Heart left ventricle (tissue), 13 donors: ENCODE measurements at regions not wholly inside any gene's neighbourhood (a gene's known extent, or its start where the extent isn't known, plus 50 kb on each side); places are given as distances from the start of the nearest gene placed in this dataset.

Source experiments
- POLR2A ChIP-seq, 2 donors: fragments of 450-650 bp; IDR thresholded peaks; one replicate each; pipeline ENCODE4 v1.6.1; 2017; ENCODE audit warnings: antibody characterized with exemption in 2 of 2, mild to moderate bottlenecking in 2 of 2, moderate library complexity in 2 of 2
- TF ChIP-seq, protein P1 (sequence below), 12 donors: fragments of 200-600 bp; sonication (generic) in 4 of 12; IDR thresholded peaks; one replicate each; pipeline versions ENCODE4 v1.5.0 to v1.8.0; 2018 to 2022; ENCODE audit warnings: antibody characterized with exemption in 12 of 12, mild to moderate bottlenecking in 5 of 12
- donor health status: ischemic (EF 13 %, LVEDD 7.1; RV severe dilation, severe dysfunction).
- donor health status: DM: no; HTN: yes; CAD: no.
- donor health status: DM: no; HTN: no; CAD: no.
- donor health status: ischemic (EF 25% LVEDD 6.9; RV normal size, moderate dysfunction).
- donor health status: ischemic (EF 25% LVEDD 5.7; RV mildly dilated, moderate dysfunction).
- donor health status: ischemic (EF 35%, LVEDD 5.7; RV mildly dilated, moderate dysfunction).
- donor health status: nonischemic (EF 11% LVEDD 7.7; RV severe dilation, severe dysfunction).
- donor health status: DM: yes; HTN: yes; CAD: no.
- donor health status: PGD.
- donor health status: ischemic (EF 29% LVEDD 5.4; RV normal size, mild dysfunction).
- donor health status: nonischemic (EF 23%, LVEDD 6.1; RV moderate dilation, normal function).

DNA sequence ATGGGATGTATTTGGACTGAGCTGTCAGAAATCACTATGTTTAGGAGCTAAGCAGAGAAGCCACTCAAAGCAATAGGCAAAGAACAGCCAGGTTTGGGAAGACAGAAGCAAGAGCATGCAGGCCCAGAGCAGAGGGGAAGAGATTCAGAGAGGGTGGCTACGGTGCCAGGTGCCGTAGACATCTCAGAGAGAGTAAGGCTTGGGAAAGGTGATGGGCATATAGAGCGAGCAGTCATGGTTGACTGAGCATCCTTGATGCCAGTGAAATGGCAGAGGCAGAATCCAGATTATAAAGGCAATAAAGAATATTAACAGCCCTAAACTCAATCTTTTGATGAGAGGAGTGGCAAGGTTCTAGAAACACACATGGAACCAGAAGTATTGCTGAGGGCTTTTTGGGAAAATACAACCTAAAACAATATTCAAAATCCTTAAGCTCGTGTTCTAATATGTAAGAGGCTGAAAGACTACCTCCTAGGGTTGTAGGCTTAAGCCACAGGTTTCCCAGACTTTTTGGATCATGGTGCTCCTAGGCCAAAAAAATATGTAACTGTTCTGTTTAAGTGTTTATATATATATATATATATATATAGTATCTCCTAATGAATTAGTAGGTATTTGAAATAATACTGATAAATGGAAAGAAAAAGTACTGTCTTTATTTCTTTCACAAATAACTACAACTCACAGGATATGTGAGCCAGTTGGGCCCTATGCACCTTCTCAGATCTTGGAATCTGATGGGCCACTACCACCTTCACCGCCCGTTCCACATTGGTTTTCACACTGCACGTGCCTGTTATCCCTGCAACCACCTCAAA lies 113.3 kb downstream of the MYCN start:
- TF ChIP-seq, protein P1, sequence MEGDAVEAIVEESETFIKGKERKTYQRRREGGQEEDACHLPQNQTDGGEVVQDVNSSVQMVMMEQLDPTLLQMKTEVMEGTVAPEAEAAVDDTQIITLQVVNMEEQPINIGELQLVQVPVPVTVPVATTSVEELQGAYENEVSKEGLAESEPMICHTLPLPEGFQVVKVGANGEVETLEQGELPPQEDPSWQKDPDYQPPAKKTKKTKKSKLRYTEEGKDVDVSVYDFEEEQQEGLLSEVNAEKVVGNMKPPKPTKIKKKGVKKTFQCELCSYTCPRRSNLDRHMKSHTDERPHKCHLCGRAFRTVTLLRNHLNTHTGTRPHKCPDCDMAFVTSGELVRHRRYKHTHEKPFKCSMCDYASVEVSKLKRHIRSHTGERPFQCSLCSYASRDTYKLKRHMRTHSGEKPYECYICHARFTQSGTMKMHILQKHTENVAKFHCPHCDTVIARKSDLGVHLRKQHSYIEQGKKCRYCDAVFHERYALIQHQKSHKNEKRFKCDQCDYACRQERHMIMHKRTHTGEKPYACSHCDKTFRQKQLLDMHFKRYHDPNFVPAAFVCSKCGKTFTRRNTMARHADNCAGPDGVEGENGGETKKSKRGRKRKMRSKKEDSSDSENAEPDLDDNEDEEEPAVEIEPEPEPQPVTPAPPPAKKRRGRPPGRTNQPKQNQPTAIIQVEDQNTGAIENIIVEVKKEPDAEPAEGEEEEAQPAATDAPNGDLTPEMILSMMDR (IDR thresholded peaks at IDR 0.05), result no peak
- no peak for TF ChIP-seq POLR2A (IDR thresholded peaks at IDR 0.05)
